H9 (cell line): ENCODE measurements at regions not wholly inside any gene's neighbourhood (a gene's known extent, or its start where the extent isn't known, plus 50 kb on each side); places are given as distances from the start of the nearest gene placed in this dataset.

Experiments
- DNase-seq: peaks from one replicate; pipeline ENCODE4 v3.0.0-alpha.2; 2017
- H2AFZ ChIP-seq: one replicate; pipeline ENCODE4 v1.6.1; 2013; ENCODE audit warnings: mild to moderate bottlenecking, low read length, control low read depth, moderate library complexity
- H2AK5ac ChIP-seq: 2 replicates; pipeline ENCODE4 v1.6.1; 2013; ENCODE audit warnings: low read length, control low read depth, mixed read lengths; ENCODE audit not compliant: insufficient read length
- H2BK120ac ChIP-seq: one replicate; pipeline ENCODE4 v1.6.1; 2013; ENCODE audit warnings: low read depth, mild to moderate bottlenecking, low read length, control low read depth, inconsistent platforms; ENCODE audit not compliant: poor library complexity, severe bottlenecking
- H2BK12ac ChIP-seq: 2 replicates; pipeline ENCODE4 v1.6.1; 2013; ENCODE audit warnings: low read length, control low read depth, mixed read lengths, low read depth; ENCODE audit not compliant: insufficient read length
- H2BK15ac ChIP-seq: 2 replicates; pipeline ENCODE4 v1.6.1; 2013; ENCODE audit warnings: low read depth, low read length, control low read depth
- H2BK20ac ChIP-seq: one replicate; pipeline ENCODE4 v1.6.1; 2013; ENCODE audit warnings: low read depth, mild to moderate bottlenecking, low read length, control low read depth, inconsistent platforms; ENCODE audit not compliant: poor library complexity, severe bottlenecking
- H2BK5ac ChIP-seq: 2 replicates; pipeline ENCODE4 v1.6.1; 2013; ENCODE audit warnings: low read length, control low read depth, mixed read lengths; ENCODE audit not compliant: insufficient read length
- H3K14ac ChIP-seq: 2 replicates; pipeline ENCODE4 v1.6.1; 2013; ENCODE audit warnings: low read length, control low read depth; ENCODE audit not compliant: insufficient read depth
- H3K18ac ChIP-seq: 2 replicates; pipeline ENCODE4 v1.6.1; 2013; ENCODE audit warnings: low read depth, mild to moderate bottlenecking, mixed read lengths, low read length, control low read depth; ENCODE audit not compliant: insufficient read length
- H3K23ac ChIP-seq: 2 replicates; pipeline ENCODE4 v1.6.1; 2013; ENCODE audit warnings: low read length, control low read depth, mixed read lengths, low read depth; ENCODE audit not compliant: insufficient read length
- H3K23me2 ChIP-seq: 2 replicates; pipeline ENCODE4 v1.6.1; 2013; ENCODE audit warnings: low read depth, mild to moderate bottlenecking, mixed read lengths, low read length, control low read depth; ENCODE audit not compliant: insufficient read length, poor library complexity, severe bottlenecking
- H3K27ac ChIP-seq: 2 replicates; pipeline ENCODE4 v1.5.1; 2013; ENCODE audit warnings: low read length, control low read depth, mixed read lengths, low read depth; ENCODE audit not compliant: insufficient read length
- H3K27me3 ChIP-seq: 2 replicates; pipeline ENCODE4 v1.6.1; 2013; ENCODE audit warnings: low read length, control low read depth, inconsistent platforms; ENCODE audit not compliant: insufficient read depth
- H3K4ac ChIP-seq: 2 replicates; pipeline ENCODE4 v1.6.1; 2013; ENCODE audit warnings: low read depth, mild to moderate bottlenecking, control low read depth, inconsistent platforms, low read length, moderate library complexity
- H3K4me1 ChIP-seq: 2 replicates; pipeline ENCODE4 v1.6.1; 2013; ENCODE audit warnings: low read length, control low read depth, inconsistent platforms; ENCODE audit not compliant: insufficient read depth
- H3K4me2 ChIP-seq: 2 replicates; pipeline ENCODE4 v1.6.1; 2013; ENCODE audit warnings: low read length, control low read depth, mixed read lengths; ENCODE audit not compliant: insufficient read length, insufficient read depth
- H3K56ac ChIP-seq: 2 replicates; pipeline ENCODE4 v1.6.1; 2013; ENCODE audit warnings: low read depth, mild to moderate bottlenecking, mixed read lengths, low read length, control low read depth; ENCODE audit not compliant: insufficient read length
- H3K79me1 ChIP-seq: 2 replicates; pipeline ENCODE4 v1.6.1; 2013; ENCODE audit warnings: low read depth, mild to moderate bottlenecking, moderate library complexity, low read length, control low read depth, inconsistent platforms; ENCODE audit not compliant: insufficient read depth, poor library complexity, severe bottlenecking
- H3K79me2 ChIP-seq: 2 replicates; pipeline ENCODE4 v1.6.1; 2013; ENCODE audit warnings: low read length, control low read depth, inconsistent platforms; ENCODE audit not compliant: insufficient read depth
- H3K9ac ChIP-seq: 2 replicates; pipeline ENCODE4 v1.6.1; 2013; ENCODE audit warnings: low read length, control low read depth, mixed read lengths; ENCODE audit not compliant: insufficient read length; ENCODE audit errors: extremely low read depth
- H3K9me3 ChIP-seq: one replicate; pipeline ENCODE4 v1.6.1; 2013; ENCODE audit warnings: low read depth, low read length, inconsistent platforms; ENCODE audit not compliant: control insufficient read depth
- H3T11ph ChIP-seq: one replicate; pipeline ENCODE4 v1.6.1; 2013; ENCODE audit warnings: mild to moderate bottlenecking, low read length, control low read depth, inconsistent platforms
- H4K20me1 ChIP-seq: one replicate; pipeline ENCODE4 v1.6.1; 2013; ENCODE audit not compliant: control insufficient read depth, insufficient read length, insufficient read depth
- H4K5ac ChIP-seq: 2 replicates; pipeline ENCODE4 v1.6.1; 2013; ENCODE audit warnings: low read depth, mild to moderate bottlenecking, mixed read lengths, low read length, control low read depth; ENCODE audit not compliant: insufficient read length
- H4K8ac ChIP-seq: replicated peaks from 2 replicates; pipeline ENCODE4 v1.6.1; 2013; ENCODE audit warnings: low read length, control low read depth, mixed read lengths, low read depth; ENCODE audit not compliant: insufficient read length
- H4K91ac ChIP-seq: 2 replicates; pipeline ENCODE4 v1.6.1; 2013; ENCODE audit warnings: low read depth, mild to moderate bottlenecking, moderate library complexity, mixed read lengths, low read length, control low read depth; ENCODE audit not compliant: insufficient read length
- H3K27ac Mint-ChIP-seq, 3 experiments: 2 replicates in 2 of 3; 3 replicates in 1 of 3; pipeline ENCODE4 v1.8.0; 2020 to 2021; ENCODE audit warnings: mixed read lengths in 3 of 3, mild to moderate bottlenecking in 1 of 3, moderate library complexity in 1 of 3
- H3K27me3 Mint-ChIP-seq: 2 replicates; pipeline ENCODE4 v1.8.0; 2021; ENCODE audit warnings: low read depth, mild to moderate bottlenecking, moderate library complexity, mixed read lengths
- H3K36me3 Mint-ChIP-seq, 3 experiments: 2 replicates in 2 of 3; 3 replicates in 1 of 3; pipeline ENCODE4 v1.8.0; 2020 to 2021; ENCODE audit warnings: low read depth in 3 of 3, mixed read lengths in 3 of 3; ENCODE audit not compliant: insufficient read depth in 1 of 3
- H3K4me1 Mint-ChIP-seq, 2 experiments: 2 replicates each; pipeline ENCODE4 v1.8.0; 2020; ENCODE audit warnings: mixed read lengths in 2 of 2
- H3K4me3 Mint-ChIP-seq, 2 experiments: 2 replicates in 1 of 2; 3 replicates in 1 of 2; pipeline ENCODE4 v1.8.0; 2020 to 2021; ENCODE audit warnings: mild to moderate bottlenecking in 2 of 2, mixed read lengths in 2 of 2, moderate library complexity in 1 of 2
- H3K9me3 Mint-ChIP-seq, 2 experiments: 2 replicates in 1 of 2; 3 replicates in 1 of 2; pipeline ENCODE4 v1.8.0; 2020; ENCODE audit warnings: mild to moderate bottlenecking in 2 of 2, mixed read lengths in 2 of 2, moderate library complexity in 1 of 2
- CTCF ChIP-seq: fragments of 200-600 bp; sonication (generic); conservative IDR thresholded peaks from 3 replicates; pipeline ENCODE4 v1.8.0; 2021; ENCODE audit warnings: antibody characterized with exemption, mild to moderate bottlenecking
- whole genome bisulfite sequencing: extraction: QIAGEN DNeasy Blood & Tissue Kit; methylation state at CpG from one replicate; pipeline ENCODE4 v1.1.7; 2013; ENCODE audit warnings: missing lambda C conversion rate, low lambda C conversion rate, mixed read lengths; ENCODE audit not compliant: insufficient read length; ENCODE audit errors: extremely low coverage; 5-methylcytosine and 5-hydroxymethylcytosine counted together

DNA sequence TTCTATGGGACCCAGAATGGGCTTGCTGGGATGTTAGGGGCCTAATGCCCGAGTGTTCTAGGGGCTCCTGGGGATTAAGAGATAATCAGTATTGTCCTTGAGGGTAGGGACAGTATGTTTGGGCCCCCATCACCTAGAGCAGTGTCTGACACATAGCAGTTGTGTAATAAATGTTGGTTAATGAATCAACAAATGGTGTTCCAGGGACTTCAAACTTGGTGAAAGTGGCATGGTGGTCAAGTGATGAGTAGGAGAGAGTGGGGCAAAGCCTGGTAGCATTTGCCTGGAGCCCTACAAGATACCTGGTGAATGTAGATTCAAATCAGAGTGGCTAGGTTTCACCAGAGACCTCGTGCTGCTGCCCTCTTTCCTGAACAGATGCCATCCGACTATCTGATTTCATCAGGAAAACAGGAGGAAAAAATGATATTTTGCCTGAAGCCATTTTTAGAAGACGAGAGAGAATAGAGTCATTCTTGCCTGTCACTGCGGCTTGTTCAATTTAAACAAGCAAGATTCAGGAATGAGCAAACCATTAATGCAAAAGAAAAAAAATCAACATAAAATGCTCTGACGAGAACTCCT lies 117.3 kb downstream of the RPL22L1 start:
- Histone ChIP-seq H3K79me2 (no peaks in the 10 kb centered on the region), H3K9ac (no peak overlapping the region), H3K9me3 (no peaks in the 10 kb centered on the region), H3K27me3 (no peaks in the 10 kb centered on the region), H3K56ac (no peak overlapping the region), H2AK5ac (no peak overlapping the region), H2BK120ac (no peak overlapping the region), H4K91ac (no peak overlapping the region), H3K79me1 (no peaks in the 10 kb centered on the region), H4K20me1 (no peaks in the 10 kb centered on the region), H3K4ac (no peak overlapping the region), H2BK12ac (no peak overlapping the region), H4K8ac (no peak overlapping the region), H3K4me1 (no peaks in the 10 kb centered on the region), H2BK15ac (no peak overlapping the region), H3K14ac (no peak overlapping the region), H3K23me2 (no peaks in the 10 kb centered on the region), H3K4me2 (no peak overlapping the region), H4K5ac (no peak overlapping the region), H2BK5ac (no peak overlapping the region), H3T11ph (no peak overlapping the region), H3K23ac (no peak overlapping the region), H3K18ac (no peak overlapping the region), H2BK20ac (no peak overlapping the region), H2AFZ (no peak overlapping the region), H3K27ac (no peak overlapping the region)
- TF ChIP-seq CTCF, result no peak
- Mint-ChIP-seq H3K36me3 (no peaks in the 10 kb centered on the region), H3K27ac (no peak overlapping the region), H3K4me3 (no peak overlapping the region), H3K27me3 (peaks cover 2% of the 10 kb centered on the region; the same call in 1 of the 2 replicates), H3K4me1 (no peaks in the 10 kb centered on the region), H3K9me3 (no peaks in the 10 kb centered on the region)
- DNase-seq, result no peak
- no CpG with 5 or more reads among the region's 6 CpGs for WGBS
